H9 (cell line): ENCODE measurements at regions not wholly inside any gene's neighbourhood (a gene's known extent, or its start where the extent isn't known, plus 50 kb on each side); places are given as distances from the start of the nearest gene placed in this dataset.

Experiments used
- DNase-seq: peaks from one replicate; pipeline ENCODE4 v3.0.0-alpha.2; 2017
- H2AFZ ChIP-seq: one replicate; pipeline ENCODE4 v1.6.1; 2013; ENCODE audit warnings: mild to moderate bottlenecking, low read length, control low read depth, moderate library complexity
- H2AK5ac ChIP-seq: 2 replicates; pipeline ENCODE4 v1.6.1; 2013; ENCODE audit warnings: low read length, control low read depth, mixed read lengths; ENCODE audit not compliant: insufficient read length
- H2BK120ac ChIP-seq: one replicate; pipeline ENCODE4 v1.6.1; 2013; ENCODE audit warnings: low read depth, mild to moderate bottlenecking, low read length, control low read depth, inconsistent platforms; ENCODE audit not compliant: poor library complexity, severe bottlenecking
- H2BK12ac ChIP-seq: 2 replicates; pipeline ENCODE4 v1.6.1; 2013; ENCODE audit warnings: low read length, control low read depth, mixed read lengths, low read depth; ENCODE audit not compliant: insufficient read length
- H2BK15ac ChIP-seq: 2 replicates; pipeline ENCODE4 v1.6.1; 2013; ENCODE audit warnings: low read depth, low read length, control low read depth
- H2BK20ac ChIP-seq: one replicate; pipeline ENCODE4 v1.6.1; 2013; ENCODE audit warnings: low read depth, mild to moderate bottlenecking, low read length, control low read depth, inconsistent platforms; ENCODE audit not compliant: poor library complexity, severe bottlenecking
- H2BK5ac ChIP-seq: 2 replicates; pipeline ENCODE4 v1.6.1; 2013; ENCODE audit warnings: low read length, control low read depth, mixed read lengths; ENCODE audit not compliant: insufficient read length
- H3K14ac ChIP-seq: 2 replicates; pipeline ENCODE4 v1.6.1; 2013; ENCODE audit warnings: low read length, control low read depth; ENCODE audit not compliant: insufficient read depth
- H3K18ac ChIP-seq: 2 replicates; pipeline ENCODE4 v1.6.1; 2013; ENCODE audit warnings: low read depth, mild to moderate bottlenecking, mixed read lengths, low read length, control low read depth; ENCODE audit not compliant: insufficient read length
- H3K23ac ChIP-seq: 2 replicates; pipeline ENCODE4 v1.6.1; 2013; ENCODE audit warnings: low read length, control low read depth, mixed read lengths, low read depth; ENCODE audit not compliant: insufficient read length
- H3K23me2 ChIP-seq: 2 replicates; pipeline ENCODE4 v1.6.1; 2013; ENCODE audit warnings: low read depth, mild to moderate bottlenecking, mixed read lengths, low read length, control low read depth; ENCODE audit not compliant: insufficient read length, poor library complexity, severe bottlenecking
- H3K27ac ChIP-seq: 2 replicates; pipeline ENCODE4 v1.5.1; 2013; ENCODE audit warnings: low read length, control low read depth, mixed read lengths, low read depth; ENCODE audit not compliant: insufficient read length
- H3K27me3 ChIP-seq: 2 replicates; pipeline ENCODE4 v1.6.1; 2013; ENCODE audit warnings: low read length, control low read depth, inconsistent platforms; ENCODE audit not compliant: insufficient read depth
- H3K4ac ChIP-seq: 2 replicates; pipeline ENCODE4 v1.6.1; 2013; ENCODE audit warnings: low read depth, mild to moderate bottlenecking, control low read depth, inconsistent platforms, low read length, moderate library complexity
- H3K4me1 ChIP-seq: 2 replicates; pipeline ENCODE4 v1.6.1; 2013; ENCODE audit warnings: low read length, control low read depth, inconsistent platforms; ENCODE audit not compliant: insufficient read depth
- H3K4me2 ChIP-seq: 2 replicates; pipeline ENCODE4 v1.6.1; 2013; ENCODE audit warnings: low read length, control low read depth, mixed read lengths; ENCODE audit not compliant: insufficient read length, insufficient read depth
- H3K56ac ChIP-seq: 2 replicates; pipeline ENCODE4 v1.6.1; 2013; ENCODE audit warnings: low read depth, mild to moderate bottlenecking, mixed read lengths, low read length, control low read depth; ENCODE audit not compliant: insufficient read length
- H3K79me1 ChIP-seq: 2 replicates; pipeline ENCODE4 v1.6.1; 2013; ENCODE audit warnings: low read depth, mild to moderate bottlenecking, moderate library complexity, low read length, control low read depth, inconsistent platforms; ENCODE audit not compliant: insufficient read depth, poor library complexity, severe bottlenecking
- H3K79me2 ChIP-seq: 2 replicates; pipeline ENCODE4 v1.6.1; 2013; ENCODE audit warnings: low read length, control low read depth, inconsistent platforms; ENCODE audit not compliant: insufficient read depth
- H3K9ac ChIP-seq: 2 replicates; pipeline ENCODE4 v1.6.1; 2013; ENCODE audit warnings: low read length, control low read depth, mixed read lengths; ENCODE audit not compliant: insufficient read length; ENCODE audit errors: extremely low read depth
- H3K9me3 ChIP-seq: one replicate; pipeline ENCODE4 v1.6.1; 2013; ENCODE audit warnings: low read depth, low read length, inconsistent platforms; ENCODE audit not compliant: control insufficient read depth
- H3T11ph ChIP-seq: one replicate; pipeline ENCODE4 v1.6.1; 2013; ENCODE audit warnings: mild to moderate bottlenecking, low read length, control low read depth, inconsistent platforms
- H4K20me1 ChIP-seq: one replicate; pipeline ENCODE4 v1.6.1; 2013; ENCODE audit not compliant: control insufficient read depth, insufficient read length, insufficient read depth
- H4K5ac ChIP-seq: 2 replicates; pipeline ENCODE4 v1.6.1; 2013; ENCODE audit warnings: low read depth, mild to moderate bottlenecking, mixed read lengths, low read length, control low read depth; ENCODE audit not compliant: insufficient read length
- H4K8ac ChIP-seq: replicated peaks from 2 replicates; pipeline ENCODE4 v1.6.1; 2013; ENCODE audit warnings: low read length, control low read depth, mixed read lengths, low read depth; ENCODE audit not compliant: insufficient read length
- H4K91ac ChIP-seq: 2 replicates; pipeline ENCODE4 v1.6.1; 2013; ENCODE audit warnings: low read depth, mild to moderate bottlenecking, moderate library complexity, mixed read lengths, low read length, control low read depth; ENCODE audit not compliant: insufficient read length
- H3K27ac Mint-ChIP-seq, 3 experiments: 2 replicates in 2 of 3; 3 replicates in 1 of 3; pipeline ENCODE4 v1.8.0; 2020 to 2021; ENCODE audit warnings: mixed read lengths in 3 of 3, mild to moderate bottlenecking in 1 of 3, moderate library complexity in 1 of 3
- H3K27me3 Mint-ChIP-seq: 2 replicates; pipeline ENCODE4 v1.8.0; 2021; ENCODE audit warnings: low read depth, mild to moderate bottlenecking, moderate library complexity, mixed read lengths
- H3K36me3 Mint-ChIP-seq, 3 experiments: 2 replicates in 2 of 3; 3 replicates in 1 of 3; pipeline ENCODE4 v1.8.0; 2020 to 2021; ENCODE audit warnings: low read depth in 3 of 3, mixed read lengths in 3 of 3; ENCODE audit not compliant: insufficient read depth in 1 of 3
- H3K4me1 Mint-ChIP-seq, 2 experiments: 2 replicates each; pipeline ENCODE4 v1.8.0; 2020; ENCODE audit warnings: mixed read lengths in 2 of 2
- H3K4me3 Mint-ChIP-seq, 2 experiments: 2 replicates in 1 of 2; 3 replicates in 1 of 2; pipeline ENCODE4 v1.8.0; 2020 to 2021; ENCODE audit warnings: mild to moderate bottlenecking in 2 of 2, mixed read lengths in 2 of 2, moderate library complexity in 1 of 2
- H3K9me3 Mint-ChIP-seq, 2 experiments: 2 replicates in 1 of 2; 3 replicates in 1 of 2; pipeline ENCODE4 v1.8.0; 2020; ENCODE audit warnings: mild to moderate bottlenecking in 2 of 2, mixed read lengths in 2 of 2, moderate library complexity in 1 of 2
- WGBS: extraction: QIAGEN DNeasy Blood & Tissue Kit; methylation state at CpG from one replicate; pipeline ENCODE4 v1.1.7; 2013; ENCODE audit warnings: missing lambda C conversion rate, low lambda C conversion rate, mixed read lengths; ENCODE audit not compliant: insufficient read length; ENCODE audit errors: extremely low coverage; 5-methylcytosine and 5-hydroxymethylcytosine counted together
- TF ChIP-seq, protein P1 (sequence below): fragments of 200-600 bp; sonication (generic); conservative IDR thresholded peaks from 3 replicates; pipeline ENCODE4 v1.8.0; 2021; ENCODE audit warnings: antibody characterized with exemption, mild to moderate bottlenecking

DNA sequence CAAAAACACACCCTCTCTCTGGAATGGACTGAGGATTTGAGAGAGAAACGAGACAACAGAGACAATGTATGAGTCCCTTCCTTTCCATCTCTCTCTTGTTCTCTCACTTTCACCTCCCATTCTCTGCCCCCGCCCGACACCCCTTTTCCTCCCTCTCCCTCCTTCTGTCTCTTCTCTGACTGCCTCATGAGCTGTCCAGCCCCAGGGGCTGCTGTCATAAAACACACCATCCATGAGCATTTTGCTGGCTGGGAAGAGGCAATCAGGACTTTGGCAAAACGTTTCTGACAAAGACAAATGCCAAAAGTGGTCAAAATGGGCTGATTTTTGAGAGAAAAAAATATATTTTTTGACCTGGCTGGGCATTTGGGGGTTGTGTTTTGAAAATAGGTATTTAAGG lies 377.2 kb downstream of the EN1 start:
- Mint-ChIP-seq H3K4me1 (peaks cover 20 to 22% of the 10 kb centered on the region in 2 experiments), H3K9me3 (no peaks in the 10 kb centered on the region), H3K27me3 (no peaks in the 10 kb centered on the region; the same call in 1 of the 2 replicates), H3K4me3 (no peak overlapping the region), H3K36me3 (no peaks in the 10 kb centered on the region), H3K27ac (no peak overlapping the region)
- Histone ChIP-seq H2AK5ac (no peak overlapping the region), H2AFZ (no peak overlapping the region), H4K5ac (no peak overlapping the region), H3K9me3 (no peaks in the 10 kb centered on the region), H2BK15ac (no peak overlapping the region), H2BK12ac (no peak overlapping the region), H3K23me2 (no peaks in the 10 kb centered on the region), H3K14ac (no peak overlapping the region), H3K56ac (no peak overlapping the region), H4K8ac (no peak overlapping the region), H3K18ac (no peak overlapping the region), H3K79me1 (no peaks in the 10 kb centered on the region), H3K27me3 (no peaks in the 10 kb centered on the region), H3K4me2 (no peak overlapping the region), H3T11ph (no peak overlapping the region), H3K27ac (no peak overlapping the region), H3K79me2 (no peaks in the 10 kb centered on the region), H3K9ac (no peak overlapping the region), H3K4me1 (peaks cover 3% of the 10 kb centered on the region; the same call in 1 of the 2 replicates), H4K91ac (no peak overlapping the region), H2BK5ac (no peak overlapping the region), H3K4ac (no peak overlapping the region), H3K23ac (no peak overlapping the region), H2BK20ac (no peak overlapping the region), H2BK120ac (no peak overlapping the region), H4K20me1 (no peaks in the 10 kb centered on the region)
- TF ChIP-seq, protein P1, sequence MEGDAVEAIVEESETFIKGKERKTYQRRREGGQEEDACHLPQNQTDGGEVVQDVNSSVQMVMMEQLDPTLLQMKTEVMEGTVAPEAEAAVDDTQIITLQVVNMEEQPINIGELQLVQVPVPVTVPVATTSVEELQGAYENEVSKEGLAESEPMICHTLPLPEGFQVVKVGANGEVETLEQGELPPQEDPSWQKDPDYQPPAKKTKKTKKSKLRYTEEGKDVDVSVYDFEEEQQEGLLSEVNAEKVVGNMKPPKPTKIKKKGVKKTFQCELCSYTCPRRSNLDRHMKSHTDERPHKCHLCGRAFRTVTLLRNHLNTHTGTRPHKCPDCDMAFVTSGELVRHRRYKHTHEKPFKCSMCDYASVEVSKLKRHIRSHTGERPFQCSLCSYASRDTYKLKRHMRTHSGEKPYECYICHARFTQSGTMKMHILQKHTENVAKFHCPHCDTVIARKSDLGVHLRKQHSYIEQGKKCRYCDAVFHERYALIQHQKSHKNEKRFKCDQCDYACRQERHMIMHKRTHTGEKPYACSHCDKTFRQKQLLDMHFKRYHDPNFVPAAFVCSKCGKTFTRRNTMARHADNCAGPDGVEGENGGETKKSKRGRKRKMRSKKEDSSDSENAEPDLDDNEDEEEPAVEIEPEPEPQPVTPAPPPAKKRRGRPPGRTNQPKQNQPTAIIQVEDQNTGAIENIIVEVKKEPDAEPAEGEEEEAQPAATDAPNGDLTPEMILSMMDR = no peak
- no peak for DNase-seq
- no CpG with 5 or more reads among the region's 4 CpGs for WGBS
